Tibial nerve (tissue), 4 donors: ENCODE measurements at regions not wholly inside any gene's neighbourhood (a gene's known extent, or its start where the extent isn't known, plus 50 kb on each side); places are given as distances from the start of the nearest gene placed in this dataset.

Experiments used
- DNase-seq, 2 donors: peaks; one replicate each; pipeline ENCODE4 v3.0.0-alpha.2; 2019; ENCODE audit warnings: low spot score in 2 of 2
- H3K27ac ChIP-seq, 4 donors: fragments of 200-600 bp; sonication (generic) in 3 of 4; one replicate each; pipeline ENCODE4 v1.5.1; 2017 to 2019; ENCODE audit warnings: mild to moderate bottlenecking in 1 of 4
- H3K27me3 ChIP-seq, 2 donors: fragments of 200-600 bp; sonication (generic) in 1 of 2; one replicate each; pipeline versions ENCODE4 v1.5.1 to v1.6.0; 2017 to 2019
- H3K36me3 ChIP-seq, 3 donors: fragments of 200-600 bp; sonication (generic); one replicate each; pipeline ENCODE4 v1.5.1; 2018 to 2019
- H3K4me1 ChIP-seq, 4 donors: fragments of 200-600 bp; sonication (generic) in 3 of 4; one replicate each; pipeline ENCODE4 v1.5.1; 2017 to 2019
- H3K4me3 ChIP-seq, 4 donors: fragments of 200-600 bp; sonication (generic) in 3 of 4; one replicate each; pipeline ENCODE4 v1.5.1; 2017 to 2019; ENCODE audit warnings: mild to moderate bottlenecking in 1 of 4, moderate library complexity in 1 of 4
- H3K9me3 ChIP-seq, 4 donors: fragments of 200-600 bp; sonication (generic) in 3 of 4; one replicate each; pipeline ENCODE4 v1.5.1; 2017 to 2019
- EP300 ChIP-seq, 2 donors: sonication (generic); formaldehyde crosslinking; IDR thresholded peaks; one replicate each; pipeline ENCODE4 v1.6.1; 2017; ENCODE audit warnings: antibody characterized with exemption in 2 of 2, mild to moderate bottlenecking in 1 of 2
- POLR2A ChIP-seq, 2 donors: fragments of 450-650 bp; IDR thresholded peaks; one replicate each; pipeline ENCODE4 v1.6.1; 2017; ENCODE audit warnings: antibody characterized with exemption in 2 of 2, mild to moderate bottlenecking in 2 of 2, moderate library complexity in 2 of 2
- WGBS, 2 donors: methylation state at CpG; one replicate each; pipeline ENCODE4 v1.1.5; 2018; 5-methylcytosine and 5-hydroxymethylcytosine counted together
- TF ChIP-seq, protein P1 (sequence below), 5 experiments: fragments of 200-600 bp in 3 of 5; fragments of 450-650 bp in 2 of 5; sonication (generic) in 3 of 5; IDR thresholded peaks; one replicate each; pipeline ENCODE4 v1.5.1; 2016 to 2019; ENCODE audit warnings: antibody characterized with exemption in 5 of 5, mild to moderate bottlenecking in 3 of 5, moderate library complexity in 2 of 5

DNA sequence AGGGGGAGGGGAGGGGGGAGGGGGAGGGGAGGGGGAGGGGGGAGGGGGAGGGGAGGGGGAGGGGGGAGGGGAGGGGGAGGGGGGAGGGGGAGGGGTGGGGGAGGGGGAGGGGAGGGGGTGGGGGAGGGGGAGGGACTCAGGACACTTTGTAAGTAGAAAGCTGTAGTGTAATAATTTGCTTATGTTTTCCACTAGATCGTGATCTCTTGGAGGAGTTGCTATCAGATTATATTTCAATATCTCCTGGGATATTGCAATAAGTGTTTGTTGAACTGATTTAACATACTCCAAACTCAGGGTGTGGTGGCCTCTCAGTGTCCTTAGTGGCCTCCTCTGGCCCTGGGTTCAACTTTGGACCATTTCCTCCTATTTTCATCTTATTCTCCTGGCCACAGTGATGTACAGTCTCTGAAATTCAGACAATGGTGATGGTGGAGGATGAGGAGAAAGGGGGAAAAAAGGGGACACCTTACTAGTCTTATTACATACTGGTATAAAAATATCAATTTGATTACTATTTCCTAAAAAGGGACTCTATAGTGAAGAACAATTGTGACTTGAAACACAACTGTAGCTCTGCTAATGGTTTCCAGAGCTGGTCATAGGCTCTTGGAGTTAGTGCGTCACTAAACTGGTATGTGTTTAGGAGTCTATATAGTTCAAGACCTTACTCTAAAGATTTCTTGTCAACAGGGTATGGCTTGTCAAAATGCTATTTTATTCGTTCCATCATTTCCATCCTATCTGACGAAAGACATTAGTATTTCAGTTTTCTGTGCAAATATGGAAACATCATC lies 89.6 kb downstream of the DDX1 start:
- TF ChIP-seq EP300 (IDR thresholded peaks at IDR 0.05) (no peak), POLR2A (IDR thresholded peaks at IDR 0.05) (no peak)
- TF ChIP-seq, protein P1, sequence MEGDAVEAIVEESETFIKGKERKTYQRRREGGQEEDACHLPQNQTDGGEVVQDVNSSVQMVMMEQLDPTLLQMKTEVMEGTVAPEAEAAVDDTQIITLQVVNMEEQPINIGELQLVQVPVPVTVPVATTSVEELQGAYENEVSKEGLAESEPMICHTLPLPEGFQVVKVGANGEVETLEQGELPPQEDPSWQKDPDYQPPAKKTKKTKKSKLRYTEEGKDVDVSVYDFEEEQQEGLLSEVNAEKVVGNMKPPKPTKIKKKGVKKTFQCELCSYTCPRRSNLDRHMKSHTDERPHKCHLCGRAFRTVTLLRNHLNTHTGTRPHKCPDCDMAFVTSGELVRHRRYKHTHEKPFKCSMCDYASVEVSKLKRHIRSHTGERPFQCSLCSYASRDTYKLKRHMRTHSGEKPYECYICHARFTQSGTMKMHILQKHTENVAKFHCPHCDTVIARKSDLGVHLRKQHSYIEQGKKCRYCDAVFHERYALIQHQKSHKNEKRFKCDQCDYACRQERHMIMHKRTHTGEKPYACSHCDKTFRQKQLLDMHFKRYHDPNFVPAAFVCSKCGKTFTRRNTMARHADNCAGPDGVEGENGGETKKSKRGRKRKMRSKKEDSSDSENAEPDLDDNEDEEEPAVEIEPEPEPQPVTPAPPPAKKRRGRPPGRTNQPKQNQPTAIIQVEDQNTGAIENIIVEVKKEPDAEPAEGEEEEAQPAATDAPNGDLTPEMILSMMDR (IDR thresholded peaks at IDR 0.05): no peak
- Histone ChIP-seq H3K36me3 (no peaks in the 10 kb centered on the region), H3K4me3 (no peak overlapping the region), H3K9me3 (no peaks in the 10 kb centered on the region), H3K4me1 (peaks cover 0 to 12% (median 0%) of the 10 kb centered on the region in 4 donors), H3K27ac (no peak overlapping the region), H3K27me3 (no peaks in the 10 kb centered on the region)
- 93 to 95% methylated on average over 4 of the region's 4 CpGs for WGBS, 2 donors
- DNase-seq: no peak

GRCh38 chr2:15682354-15682753 lies 90.7 kb downstream of the DDX1 start:
- H3K4me1 ChIP-seq: peaks cover 0 to 8% (median 0%) of the 10 kb centered on the region in 4 donors
- no peak overlapping the region for H3K4me3 ChIP-seq
- no peak for DNase-seq
- H3K27me3 ChIP-seq: no peaks in the 10 kb centered on the region
- 71 to 78% methylated on average over 4 of the region's 4 CpGs for WGBS, 2 donors
- no peak overlapping the region for H3K27ac ChIP-seq
- TF ChIP-seq EP300 (IDR thresholded peaks at IDR 0.05) (no peak), POLR2A (IDR thresholded peaks at IDR 0.05) (no peak)
- TF ChIP-seq, protein P1 (IDR thresholded peaks at IDR 0.05): no peak
- no peaks in the 10 kb centered on the region for H3K9me3 ChIP-seq
- no peaks in the 10 kb centered on the region for H3K36me3 ChIP-seq

DNA sequence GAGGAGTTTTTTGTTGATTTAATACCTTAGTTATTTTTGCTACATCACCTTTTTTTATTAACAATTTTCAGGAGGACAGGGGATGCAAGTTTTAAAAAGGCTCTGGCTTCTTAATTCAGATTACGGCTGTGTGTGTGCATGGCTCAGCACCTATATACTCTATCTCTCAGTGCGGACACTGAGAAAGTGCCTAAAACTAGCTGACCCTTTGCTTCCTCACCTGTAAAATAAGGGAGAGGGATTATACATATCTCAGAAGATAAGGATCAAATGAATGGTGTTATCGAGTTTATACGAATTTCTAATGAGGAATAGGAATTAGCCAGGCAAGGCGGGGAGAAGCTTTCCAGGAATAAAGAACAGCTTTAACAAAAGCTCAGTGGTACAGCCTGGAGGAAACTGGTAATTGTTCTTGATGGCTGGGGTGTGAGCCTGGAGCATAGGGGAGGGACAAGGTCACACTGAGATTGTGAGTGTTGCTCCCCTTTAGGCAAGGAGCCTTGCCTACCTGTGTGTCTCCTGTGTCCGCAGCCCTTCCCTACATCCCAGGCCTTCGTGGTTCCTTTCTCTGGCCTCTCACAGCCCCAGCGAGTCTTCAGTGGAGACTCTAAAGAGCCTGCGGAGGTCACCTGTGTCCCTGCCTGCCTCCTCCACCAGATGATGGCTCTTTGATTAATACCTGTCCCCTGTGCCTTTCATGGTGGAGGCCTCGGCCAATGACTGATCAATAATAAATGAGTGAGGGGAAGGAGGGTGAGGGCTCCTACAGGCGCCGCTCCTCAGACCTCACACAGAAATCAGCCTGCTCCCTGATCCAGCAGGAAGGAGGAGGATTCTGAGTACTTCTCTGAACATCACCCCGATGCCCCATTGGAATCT lies 92.7 kb downstream of the DDX1 start:
- H3K36me3 ChIP-seq: no peaks in the 10 kb centered on the region
- no peaks in the 10 kb centered on the region for H3K4me1 ChIP-seq
- TF ChIP-seq POLR2A (IDR thresholded peaks at IDR 0.05) (no peak), EP300 (IDR thresholded peaks at IDR 0.05) (no peak)
- TF ChIP-seq, protein P1 (IDR thresholded peaks at IDR 0.05): no peak
- 80 to 85% methylated on average over 13 of the region's 13 CpGs for WGBS, 2 donors
- no peak overlapping the region for H3K27ac ChIP-seq
- no peaks in the 10 kb centered on the region for H3K27me3 ChIP-seq
- DNase-seq: no peak
- no peak overlapping the region for H3K4me3 ChIP-seq
- no peaks in the 10 kb centered on the region for H3K9me3 ChIP-seq

GRCh38 chr2:15685143-15685542 lies 93.5 kb downstream of the DDX1 start:
- WGBS, 2 donors: 89 to 91% methylated on average over 9 of the region's 9 CpGs
- no peaks in the 10 kb centered on the region for H3K4me1 ChIP-seq
- no peak overlapping the region for H3K27ac ChIP-seq
- TF ChIP-seq EP300 (IDR thresholded peaks at IDR 0.05) (no peak), POLR2A (IDR thresholded peaks at IDR 0.05) (no peak)
- TF ChIP-seq, protein P1 (IDR thresholded peaks at IDR 0.05): no peak
- no peaks in the 10 kb centered on the region for H3K27me3 ChIP-seq
- no peak overlapping the region for H3K4me3 ChIP-seq
- H3K9me3 ChIP-seq: no peaks in the 10 kb centered on the region
- no peaks in the 10 kb centered on the region for H3K36me3 ChIP-seq
- DNase-seq: no peak

- no peaks in the 10 kb centered on the region for H3K36me3 ChIP-seq
- no peaks in the 10 kb centered on the region for H3K27me3 ChIP-seq
- H3K27ac ChIP-seq: no peak overlapping the region
- H3K9me3 ChIP-seq: no peaks in the 10 kb centered on the region
- no peak for TF ChIP-seq EP300 (IDR thresholded peaks at IDR 0.05)
- no peak overlapping the region for H3K4me3 ChIP-seq
- 89 to 100% methylated on average over 2 of the region's 2 CpGs for WGBS, 2 donors
- no peaks in the 10 kb centered on the region for H3K4me1 ChIP-seq
- no peak for DNase-seq
Observed at GRCh38 chr2:15686643-15687042, 95.0 kb downstream of the DDX1 start.
